Lower leg skin (tissue), 4 donors: ENCODE measurements at regions not wholly inside any gene's neighbourhood (a gene's known extent, or its start where the extent isn't known, plus 50 kb on each side); places are given as distances from the start of the nearest gene placed in this dataset.

Experiments
- DNase-seq, 2 donors: peaks; one replicate each; pipeline ENCODE4 v3.0.0-alpha.2; 2019; ENCODE audit warnings: low spot score in 2 of 2
- H3K4me3 ChIP-seq: fragments of 200-600 bp; sonication (generic); 2 replicates; pipeline ENCODE4 v1.5.1; 2017; ENCODE audit warnings: mild to moderate bottlenecking, low read depth; ENCODE audit not compliant: poor library complexity, severe bottlenecking
- POLR2A ChIP-seq, 2 donors: fragments of 450-650 bp; IDR thresholded peaks; one replicate each; pipeline ENCODE4 v1.6.1; 2016 to 2017; ENCODE audit warnings: antibody characterized with exemption in 2 of 2, mild to moderate bottlenecking in 1 of 2, moderate library complexity in 1 of 2
- WGBS, 2 donors: methylation state at CpG; one replicate each; pipeline ENCODE4 v1.1.5; 2018; 5-methylcytosine and 5-hydroxymethylcytosine counted together
- intact Hi-C: fragments of 100-400 bp; cut with DNase I; formaldehyde crosslinking; loops from one replicate; pipeline ENCODE4 v1.15.0; 2023; ENCODE audit warnings: low total_unique reads
- TF ChIP-seq, protein P1 (sequence below), 3 donors: fragments of 450-650 bp; IDR thresholded peaks; one replicate each; pipeline ENCODE4 v1.5.1; 2016; ENCODE audit warnings: antibody characterized with exemption in 3 of 3, mild to moderate bottlenecking in 3 of 3, moderate library complexity in 2 of 3

DNA sequence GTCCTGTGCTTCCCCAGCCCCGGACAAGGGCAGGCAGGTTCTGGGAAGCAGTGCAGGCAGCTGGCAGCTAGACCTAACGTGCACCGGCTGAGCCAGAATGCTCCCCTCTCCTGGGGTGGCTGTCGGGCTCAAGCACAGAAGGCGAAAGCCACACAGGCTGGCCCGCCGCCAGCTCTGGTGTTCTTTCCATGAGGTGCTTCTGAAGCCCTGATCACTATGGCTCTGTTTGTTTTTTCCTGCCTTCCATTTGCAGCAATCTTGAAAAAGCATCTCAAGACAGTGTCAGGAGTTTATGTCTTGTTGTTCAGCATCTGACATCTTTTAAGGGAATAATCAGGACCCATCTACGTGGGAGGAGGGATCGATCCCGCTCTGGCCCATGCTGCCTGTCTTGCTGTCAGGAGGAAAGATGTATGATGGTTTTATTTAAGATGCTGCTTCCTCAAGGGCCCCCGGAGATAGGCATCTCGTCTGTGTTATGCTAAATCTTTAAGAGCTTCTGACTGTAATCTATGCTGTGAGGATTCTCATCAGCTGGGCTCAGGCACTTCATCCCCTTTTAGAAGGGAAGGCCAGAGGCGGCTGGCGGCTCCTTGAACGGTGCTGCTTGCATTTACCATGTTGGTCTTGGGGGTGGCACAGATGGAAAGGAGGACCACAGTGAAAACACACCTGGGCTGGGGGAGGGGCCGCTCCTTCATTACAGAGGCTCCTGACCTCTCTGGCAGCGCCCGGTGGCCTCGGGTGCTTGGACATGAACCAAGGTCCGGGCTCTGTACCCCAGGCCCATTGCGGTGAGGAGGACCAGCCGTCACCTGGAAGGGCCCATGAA, 118.5 kb upstream of the HDAC4 start:
- no peak for TF ChIP-seq POLR2A (IDR thresholded peaks at IDR 0.05)
- TF ChIP-seq, protein P1, sequence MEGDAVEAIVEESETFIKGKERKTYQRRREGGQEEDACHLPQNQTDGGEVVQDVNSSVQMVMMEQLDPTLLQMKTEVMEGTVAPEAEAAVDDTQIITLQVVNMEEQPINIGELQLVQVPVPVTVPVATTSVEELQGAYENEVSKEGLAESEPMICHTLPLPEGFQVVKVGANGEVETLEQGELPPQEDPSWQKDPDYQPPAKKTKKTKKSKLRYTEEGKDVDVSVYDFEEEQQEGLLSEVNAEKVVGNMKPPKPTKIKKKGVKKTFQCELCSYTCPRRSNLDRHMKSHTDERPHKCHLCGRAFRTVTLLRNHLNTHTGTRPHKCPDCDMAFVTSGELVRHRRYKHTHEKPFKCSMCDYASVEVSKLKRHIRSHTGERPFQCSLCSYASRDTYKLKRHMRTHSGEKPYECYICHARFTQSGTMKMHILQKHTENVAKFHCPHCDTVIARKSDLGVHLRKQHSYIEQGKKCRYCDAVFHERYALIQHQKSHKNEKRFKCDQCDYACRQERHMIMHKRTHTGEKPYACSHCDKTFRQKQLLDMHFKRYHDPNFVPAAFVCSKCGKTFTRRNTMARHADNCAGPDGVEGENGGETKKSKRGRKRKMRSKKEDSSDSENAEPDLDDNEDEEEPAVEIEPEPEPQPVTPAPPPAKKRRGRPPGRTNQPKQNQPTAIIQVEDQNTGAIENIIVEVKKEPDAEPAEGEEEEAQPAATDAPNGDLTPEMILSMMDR (IDR thresholded peaks at IDR 0.05) = no peak
- no peak overlapping the region for H3K4me3 ChIP-seq
- intact Hi-C loops = no loop called here
- DNase-seq = no peak
- WGBS, 2 donors = 74 to 75% methylated on average over 21 to 22 of the region's 22 CpGs

DNA sequence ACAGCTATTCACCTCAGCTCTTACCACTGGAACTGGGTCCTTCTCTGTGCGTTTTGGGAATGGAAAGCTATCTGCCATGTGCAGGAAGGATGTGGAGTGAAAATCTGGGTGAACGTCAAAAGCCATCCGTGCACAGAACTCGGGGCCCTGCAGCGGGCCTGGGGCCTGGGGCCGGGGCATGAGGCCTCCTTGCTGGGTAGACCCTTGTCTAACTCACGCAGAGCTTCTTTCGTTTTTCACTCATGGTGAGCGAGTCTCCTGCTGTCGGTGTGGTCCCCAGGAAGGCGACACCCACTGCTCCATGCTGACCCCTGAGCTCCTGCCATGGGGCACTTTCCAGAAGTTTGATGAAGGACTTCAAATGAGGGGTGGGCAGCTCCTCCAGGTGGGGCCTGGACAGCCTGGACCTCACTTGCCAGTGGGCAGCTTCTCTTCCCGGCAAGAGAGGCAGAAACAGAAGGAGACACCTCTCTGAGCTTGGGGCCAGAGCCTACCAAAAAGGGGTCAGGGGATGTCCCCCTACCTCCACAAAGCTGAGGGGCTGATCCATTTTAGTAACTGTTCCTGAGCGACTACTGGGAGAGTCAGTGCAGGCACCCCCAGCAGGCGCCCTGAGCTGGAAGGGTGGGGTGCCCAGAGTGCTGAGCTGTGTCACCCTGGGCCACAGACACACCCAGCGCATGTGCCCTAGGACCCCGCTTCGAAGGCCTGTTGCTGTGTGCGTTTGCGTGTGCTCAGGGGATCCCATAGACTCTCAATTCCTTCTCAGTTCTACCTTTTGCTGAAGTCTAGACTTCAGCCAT, 117.7 kb upstream of the HDAC4 start:
- 91 to 93% methylated on average over 18 to 19 of the region's 19 CpGs for WGBS, 2 donors
- no peak overlapping the region for H3K4me3 ChIP-seq
- no peak for DNase-seq
- TF ChIP-seq POLR2A (IDR thresholded peaks at IDR 0.05) = no peak
- TF ChIP-seq, protein P1 (IDR thresholded peaks at IDR 0.05) = no peak
- intact Hi-C loops = no loop called here

DNA sequence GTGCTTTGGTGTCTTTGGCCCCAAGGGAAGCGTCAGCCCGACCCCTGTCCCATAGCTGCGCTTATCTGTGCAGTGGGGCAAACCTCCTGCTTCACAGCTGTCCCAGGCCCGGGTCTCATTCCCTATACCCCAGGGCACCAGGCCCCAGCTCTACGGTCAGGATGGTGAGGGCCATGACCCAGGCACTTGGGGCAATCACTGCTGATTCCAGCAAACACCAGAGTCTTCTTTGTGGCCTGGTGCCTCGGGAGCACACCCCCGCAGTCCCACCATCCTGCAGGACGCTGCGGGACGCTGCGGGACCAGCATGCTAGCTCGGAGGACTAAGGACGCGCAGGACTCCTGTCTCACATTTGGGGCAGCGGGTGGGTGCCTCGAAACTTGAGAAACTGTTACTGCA, 116.9 kb upstream of the HDAC4 start:
- DNase-seq = no peak
- TF ChIP-seq POLR2A (IDR thresholded peaks at IDR 0.05) = no peak
- TF ChIP-seq, protein P1 (IDR thresholded peaks at IDR 0.05) = no peak
- intact Hi-C loops = no loop called here
- 97% methylated on average over 16 of the region's 16 CpGs for WGBS, 2 donors
- no peak overlapping the region for H3K4me3 ChIP-seq

DNA sequence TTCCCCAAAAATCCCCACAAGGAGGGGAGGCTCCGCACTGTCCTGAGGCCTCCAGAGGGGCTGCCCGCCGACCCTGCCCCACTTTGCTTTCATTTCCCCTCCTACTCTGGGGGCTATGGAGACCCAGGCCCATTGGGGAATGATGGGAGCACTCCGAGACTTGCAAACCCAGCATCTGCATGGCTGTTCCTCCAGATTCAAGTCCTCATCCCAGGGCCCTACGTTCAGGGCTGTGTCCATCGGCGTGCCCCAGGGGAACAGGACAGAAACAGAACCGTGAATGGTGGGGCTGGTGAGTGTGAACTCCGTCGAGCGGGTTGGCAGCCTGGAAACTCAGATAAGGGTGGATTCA, 116.1 kb upstream of the HDAC4 start:
- no peak overlapping the region for H3K4me3 ChIP-seq
- intact Hi-C loops = no loop called here
- WGBS, 2 donors = 89 to 93% methylated on average over 11 of the region's 11 CpGs
- TF ChIP-seq, protein P1 (IDR thresholded peaks at IDR 0.05) = no peak
- no peak for TF ChIP-seq POLR2A (IDR thresholded peaks at IDR 0.05)
- DNase-seq = no peak

DNA sequence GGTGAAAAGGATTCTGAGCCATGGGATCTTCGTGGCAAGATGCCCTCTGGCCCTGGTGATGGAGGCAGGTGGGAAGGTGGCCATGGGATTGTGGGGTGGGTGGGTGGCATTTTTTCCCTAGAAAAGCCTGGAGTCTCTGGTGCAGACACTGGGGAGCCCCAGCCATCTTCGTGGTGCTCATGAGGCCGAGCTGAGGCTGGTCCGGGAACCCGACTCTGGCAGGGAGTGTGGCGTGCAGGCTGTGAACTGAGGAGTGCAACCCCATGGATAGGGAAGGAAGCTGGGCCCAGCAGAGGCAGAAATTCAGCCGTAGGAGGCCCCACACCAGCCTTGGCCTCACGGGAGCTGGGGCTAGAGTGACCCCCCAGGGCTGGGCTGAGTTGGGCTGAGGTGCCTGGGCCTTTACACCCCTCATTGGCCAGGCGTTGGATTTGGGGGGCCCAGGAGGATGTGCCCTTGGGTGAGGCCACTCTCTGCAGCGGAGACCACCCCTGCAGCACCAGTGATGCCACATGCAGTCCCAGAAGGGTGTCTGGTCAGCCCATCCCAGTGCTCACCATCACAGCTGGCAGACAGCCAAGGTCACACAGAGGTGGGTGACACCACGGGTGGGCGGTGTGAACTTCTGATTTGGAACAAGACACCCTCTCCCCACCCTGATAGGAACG, 115.6 kb upstream of the HDAC4 start:
- H3K4me3 ChIP-seq = no peak overlapping the region
- no peak for TF ChIP-seq POLR2A (IDR thresholded peaks at IDR 0.05)
- TF ChIP-seq, protein P1 (IDR thresholded peaks at IDR 0.05) = no peak
- 87% methylated on average over 13 of the region's 13 CpGs for WGBS, 2 donors
- DNase-seq = no peak
- intact Hi-C loops = no loop called here
